ENCODE measurements at regions not wholly inside any gene's neighbourhood (a gene's known extent, or its start where the extent isn't known, plus 50 kb on each side); places are given as distances from the start of the nearest gene placed in this dataset.

DNA sequence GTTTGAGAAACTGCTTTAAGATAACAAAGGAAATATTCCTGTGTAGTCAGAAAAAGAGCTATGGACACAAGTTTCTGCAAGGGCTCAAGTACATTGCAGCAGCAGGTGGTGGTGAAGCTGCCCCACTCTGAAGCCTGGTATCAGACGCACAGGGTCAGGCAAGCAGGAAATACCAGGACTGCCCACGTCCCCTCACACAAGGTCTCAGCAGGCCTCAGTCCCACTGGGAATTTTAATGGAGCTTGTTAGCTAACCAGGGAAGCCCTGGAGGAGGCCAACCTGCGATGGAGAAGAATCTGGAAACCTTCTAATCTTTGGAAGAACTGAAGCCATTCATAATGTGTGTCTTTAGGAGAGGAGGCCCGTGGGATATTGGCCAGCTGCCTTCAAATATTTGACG, 168.3 kb downstream of the UXS1 start:
- Histone ChIP-seq H3K27ac (ENCODE audit: low read depth, low read length) (no peak overlapping the region), H3K9ac (ENCODE audit: low read length) (no peak overlapping the region), H3K36me3 (ENCODE audit: control insufficient read depth, insufficient read depth, low read length) (no peaks in the 10 kb centered on the region), H3K27me3 (ENCODE audit: control insufficient read depth, insufficient read depth, low read length) (no peaks in the 10 kb centered on the region), H3K4me3 (ENCODE audit: low read depth, low read length) (no peak overlapping the region), H3K9me3 (ENCODE audit: control insufficient read depth, insufficient read depth, low read depth, low read length) (no peaks in the 10 kb centered on the region), H3K4me1 (ENCODE audit: control insufficient read depth, insufficient read depth, low read length) (peaks cover 8% of the 10 kb centered on the region; the same call in 1 of the 2 replicates)

DNA sequence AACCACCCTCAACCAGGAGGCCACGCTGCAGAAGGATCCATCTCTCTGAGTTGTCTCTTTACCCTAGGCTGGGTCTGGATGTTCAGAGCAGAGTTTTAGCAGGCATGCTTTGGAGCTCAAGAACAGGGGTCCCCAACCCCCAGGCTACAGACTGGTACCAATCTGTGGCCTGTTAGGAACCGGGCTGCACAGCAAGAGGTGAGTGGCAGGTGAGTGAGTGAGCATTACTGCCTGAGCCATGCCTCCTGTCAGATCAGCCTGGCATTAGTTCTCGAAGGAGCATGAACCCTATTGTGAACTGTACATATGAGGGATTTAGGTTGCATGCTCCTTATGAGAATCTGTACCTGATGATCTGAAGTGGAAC, 172.5 kb downstream of the UXS1 start:
- Histone ChIP-seq H3K9ac (ENCODE audit: low read length) (no peak overlapping the region), H3K27me3 (ENCODE audit: control insufficient read depth, insufficient read depth, low read length) (no peaks in the 10 kb centered on the region), H3K4me1 (ENCODE audit: control insufficient read depth, insufficient read depth, low read length) (peaks cover 9% of the 10 kb centered on the region; the same call in 1 of the 2 replicates), H3K27ac (ENCODE audit: low read depth, low read length) (no peak overlapping the region), H3K36me3 (ENCODE audit: control insufficient read depth, insufficient read depth, low read length) (no peaks in the 10 kb centered on the region), H3K9me3 (ENCODE audit: control insufficient read depth, insufficient read depth, low read depth, low read length) (no peaks in the 10 kb centered on the region), H3K4me3 (ENCODE audit: low read depth, low read length) (no peak overlapping the region)

DNA sequence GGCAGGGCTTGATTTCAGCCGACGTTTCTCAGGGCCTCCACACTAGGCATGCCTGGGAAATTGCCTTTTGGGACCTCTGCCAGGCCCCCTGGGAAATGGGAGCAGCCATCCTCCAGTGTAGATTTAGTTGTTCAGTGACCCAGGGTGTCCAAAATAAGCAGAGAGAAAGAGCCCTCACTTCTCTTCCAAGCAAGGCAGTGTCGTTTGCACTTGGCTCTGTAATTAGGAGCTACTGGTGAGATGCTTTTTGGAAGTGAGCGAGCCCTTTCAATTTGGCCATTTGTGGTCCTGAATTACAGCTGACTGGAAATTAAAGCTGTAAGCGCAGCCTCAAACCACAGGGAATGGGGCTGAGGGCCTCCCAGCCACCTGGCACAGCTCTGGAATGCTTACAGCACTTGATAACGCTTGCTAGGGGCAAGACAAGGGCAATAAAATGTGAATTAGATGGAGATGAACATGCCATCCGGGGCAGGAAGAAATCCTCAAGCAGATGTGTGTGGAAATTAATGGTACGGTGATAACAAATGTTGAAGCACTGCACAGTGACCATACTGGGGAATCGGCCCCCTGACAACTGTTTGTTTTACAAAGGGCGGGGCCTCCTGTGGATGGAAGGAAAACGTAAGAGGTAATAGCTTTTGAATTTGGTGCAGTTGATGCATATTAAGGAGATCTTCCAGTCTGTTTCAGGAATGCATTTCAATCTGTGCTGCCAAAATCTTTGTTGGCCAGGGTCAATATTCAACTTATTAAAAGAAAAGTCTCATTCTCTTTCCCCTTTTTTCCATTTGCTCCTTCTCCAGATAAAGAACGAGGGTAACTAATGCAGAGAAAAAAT, 173.1 kb downstream of the UXS1 start:
- H3K4me1 ChIP-seq (ENCODE audit: control insufficient read depth, insufficient read depth, low read length) = peaks cover 9% of the 10 kb centered on the region; the same call in 1 of the 2 replicates
- no peak overlapping the region for H3K4me3 ChIP-seq (ENCODE audit: low read depth, low read length)
- H3K9me3 ChIP-seq (ENCODE audit: control insufficient read depth, insufficient read depth, low read depth, low read length) = no peaks in the 10 kb centered on the region
- H3K27ac ChIP-seq (ENCODE audit: low read depth, low read length) = no peak overlapping the region
- H3K36me3 ChIP-seq (ENCODE audit: control insufficient read depth, insufficient read depth, low read length) = no peaks in the 10 kb centered on the region
- H3K27me3 ChIP-seq (ENCODE audit: control insufficient read depth, insufficient read depth, low read length) = no peaks in the 10 kb centered on the region
- peak overlapping the region; percentile 19 for H3K9ac ChIP-seq (ENCODE audit: low read length)

DNA sequence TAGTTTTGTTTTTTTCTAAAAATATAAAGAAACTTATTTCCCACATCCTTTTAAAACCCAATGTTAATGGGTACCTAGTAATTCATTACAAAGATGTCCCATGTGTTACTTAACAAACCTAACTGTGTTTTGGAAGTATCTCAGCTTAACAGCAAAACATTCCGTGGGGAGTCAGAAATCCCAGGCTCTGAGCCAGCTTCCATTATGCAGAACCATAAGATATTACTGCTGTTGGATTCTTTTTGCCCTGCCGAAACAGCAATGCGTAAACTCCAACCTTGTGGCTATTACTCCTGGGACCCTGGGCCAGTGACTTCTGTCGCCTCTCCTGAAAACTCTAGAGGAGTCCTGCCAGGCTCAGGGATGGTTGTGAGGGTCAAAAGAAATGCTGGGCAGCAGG, 174.1 kb downstream of the UXS1 start:
- H3K27me3 ChIP-seq (ENCODE audit: control insufficient read depth, insufficient read depth, low read length) = no peaks in the 10 kb centered on the region

DNA sequence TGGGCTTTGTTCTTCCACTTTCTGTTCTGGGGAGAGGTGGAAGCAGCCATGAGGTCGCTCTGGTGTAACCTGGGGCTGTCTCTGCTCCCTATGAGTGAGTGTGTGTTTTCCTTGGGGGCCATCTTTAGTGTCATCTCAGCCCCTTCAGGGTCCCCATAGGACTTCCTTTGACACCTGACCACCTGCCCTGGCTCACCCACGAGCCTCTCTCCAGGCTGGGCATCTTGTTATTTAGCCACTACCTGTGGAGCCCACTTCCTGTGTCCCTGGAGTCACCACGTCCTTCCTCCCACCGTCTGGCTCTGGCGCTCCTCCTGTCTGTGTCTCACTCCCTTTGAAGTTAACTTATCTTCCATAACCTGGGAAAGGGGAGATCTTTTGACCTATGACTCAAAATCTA, 176.0 kb downstream of the UXS1 start:
- Histone ChIP-seq H3K4me3 (ENCODE audit: low read depth, low read length) (no peak overlapping the region), H3K4me1 (ENCODE audit: control insufficient read depth, insufficient read depth, low read length) (peaks cover 9% of the 10 kb centered on the region; the same call in 1 of the 2 replicates), H3K9me3 (ENCODE audit: control insufficient read depth, insufficient read depth, low read depth, low read length) (no peaks in the 10 kb centered on the region), H3K9ac (ENCODE audit: low read length) (no peak overlapping the region), H3K36me3 (ENCODE audit: control insufficient read depth, insufficient read depth, low read length) (no peaks in the 10 kb centered on the region), H3K27ac (ENCODE audit: low read depth, low read length) (no peak overlapping the region), H3K27me3 (ENCODE audit: control insufficient read depth, insufficient read depth, low read length) (no peaks in the 10 kb centered on the region)

More for the DNA sequence above, 174.1 kb downstream of the UXS1 start:
- Histone ChIP-seq H3K9me3 (ENCODE audit: control insufficient read depth, insufficient read depth, low read depth, low read length) (no peaks in the 10 kb centered on the region), H3K27ac (ENCODE audit: low read depth, low read length) (no peak overlapping the region), H3K36me3 (ENCODE audit: control insufficient read depth, insufficient read depth, low read length) (no peaks in the 10 kb centered on the region), H3K9ac (ENCODE audit: low read length) (no peak overlapping the region), H3K4me1 (ENCODE audit: control insufficient read depth, insufficient read depth, low read length) (peaks cover 9% of the 10 kb centered on the region; the same call in 1 of the 2 replicates), H3K4me3 (ENCODE audit: low read depth, low read length) (no peak overlapping the region)

GRCh38 chr2:106012591-106013347, 181.3 kb downstream of the UXS1 start:
- peaks cover 28% of the 10 kb centered on the region for H3K9me3 ChIP-seq (ENCODE audit: control insufficient read depth, insufficient read depth, low read depth, low read length)
- no peak overlapping the region for H3K4me3 ChIP-seq (ENCODE audit: low read depth, low read length)

DNA sequence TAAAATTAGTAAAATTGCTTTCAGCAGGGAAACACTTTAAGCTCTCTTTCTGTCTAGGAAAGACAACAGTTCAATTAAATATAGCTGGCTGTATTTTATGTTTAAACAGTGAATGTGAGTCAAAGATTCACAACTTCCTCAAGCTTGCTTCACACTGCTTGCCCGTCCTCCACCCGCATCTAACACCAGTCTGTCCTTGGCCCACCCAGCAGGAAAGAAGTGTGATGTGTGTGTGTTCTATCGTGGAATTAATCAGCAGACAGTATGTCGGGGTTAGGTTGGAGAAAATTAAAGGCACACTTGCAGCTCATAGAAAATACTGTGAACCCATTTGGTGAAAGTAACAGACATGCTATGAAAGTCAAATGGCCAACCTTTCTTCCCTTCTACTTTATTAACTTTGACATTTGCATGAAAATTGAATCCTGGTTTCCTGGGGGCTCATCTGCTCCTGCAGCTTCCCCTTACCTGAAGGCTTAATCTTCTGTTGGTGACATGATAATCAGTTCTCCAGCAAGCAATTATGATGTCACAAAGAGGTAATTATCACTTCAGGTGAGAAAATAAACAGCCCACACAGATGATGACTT, 182.0 kb downstream of the UXS1 start:
- Histone ChIP-seq H3K27me3 (ENCODE audit: control insufficient read depth, insufficient read depth, low read length) (no peaks in the 10 kb centered on the region), H3K9ac (ENCODE audit: low read length) (no peak overlapping the region), H3K36me3 (ENCODE audit: control insufficient read depth, insufficient read depth, low read length) (no peaks in the 10 kb centered on the region), H3K27ac (ENCODE audit: low read depth, low read length) (no peak overlapping the region), H3K4me1 (ENCODE audit: control insufficient read depth, insufficient read depth, low read length) (peaks cover 16% of the 10 kb centered on the region), H3K9me3 (ENCODE audit: control insufficient read depth, insufficient read depth, low read depth, low read length) (peaks cover 35% of the 10 kb centered on the region), H3K4me3 (ENCODE audit: low read depth, low read length) (no peak overlapping the region)

More at GRCh38 chr2:106012591-106013347, 181.3 kb downstream of the UXS1 start:
- Histone ChIP-seq H3K9ac (ENCODE audit: low read length) (no peak overlapping the region), H3K36me3 (ENCODE audit: control insufficient read depth, insufficient read depth, low read length) (no peaks in the 10 kb centered on the region), H3K4me1 (ENCODE audit: control insufficient read depth, insufficient read depth, low read length) (peaks cover 16% of the 10 kb centered on the region), H3K27me3 (ENCODE audit: control insufficient read depth, insufficient read depth, low read length) (no peaks in the 10 kb centered on the region), H3K27ac (ENCODE audit: low read depth, low read length) (no peak overlapping the region)

DNA sequence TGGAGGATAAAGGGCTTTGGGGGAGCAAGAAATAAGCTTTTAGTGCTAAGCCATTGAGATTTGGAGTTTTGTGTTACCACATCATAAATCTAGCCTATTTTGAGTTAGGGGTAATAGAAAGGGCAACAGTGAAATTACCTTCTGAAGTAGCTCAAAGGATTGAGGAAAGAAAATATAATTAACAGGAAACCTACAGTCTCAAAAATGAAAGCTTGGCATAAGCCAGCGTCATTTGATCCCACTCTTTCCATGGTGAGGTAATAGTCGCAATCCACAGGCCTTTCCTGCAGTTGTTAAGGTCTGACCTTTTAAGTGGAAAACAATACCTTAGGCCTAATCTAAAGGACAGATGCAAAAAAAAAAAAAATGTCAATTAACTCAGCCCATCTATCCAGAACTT, 182.7 kb downstream of the UXS1 start:
- Histone ChIP-seq H3K9me3 (ENCODE audit: control insufficient read depth, insufficient read depth, low read depth, low read length) (peaks cover 42% of the 10 kb centered on the region), H3K4me1 (ENCODE audit: control insufficient read depth, insufficient read depth, low read length) (peaks cover 16% of the 10 kb centered on the region), H3K27ac (ENCODE audit: low read depth, low read length) (no peak overlapping the region), H3K4me3 (ENCODE audit: low read depth, low read length) (no peak overlapping the region), H3K27me3 (ENCODE audit: control insufficient read depth, insufficient read depth, low read length) (no peaks in the 10 kb centered on the region), H3K9ac (ENCODE audit: low read length) (no peak overlapping the region), H3K36me3 (ENCODE audit: control insufficient read depth, insufficient read depth, low read length) (no peaks in the 10 kb centered on the region)

DNA sequence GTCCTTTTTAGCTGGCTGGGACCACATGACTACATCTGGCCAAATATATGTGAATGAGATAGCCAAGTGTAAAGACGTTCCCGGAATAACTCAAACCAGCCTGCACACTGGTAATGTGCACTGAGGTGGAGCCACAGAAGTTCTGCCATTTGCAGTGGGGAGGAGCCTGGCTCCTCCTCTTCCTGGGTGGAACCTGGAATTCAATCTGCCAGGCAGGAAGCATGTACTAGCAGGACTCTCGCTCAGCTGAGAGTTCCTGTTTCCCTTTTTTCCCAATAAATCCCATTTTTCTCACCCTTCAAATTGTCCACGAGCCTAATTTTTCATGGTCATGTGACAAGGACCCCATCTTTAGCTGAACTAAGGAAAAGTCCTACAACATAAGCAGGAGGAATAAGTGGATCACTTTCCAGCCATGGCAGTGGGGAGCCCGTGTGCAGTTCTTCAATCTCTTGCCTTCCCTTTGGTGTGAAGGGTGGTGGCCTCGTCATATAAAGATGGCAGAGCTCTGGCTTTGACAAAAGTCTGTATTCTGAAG, 183.2 kb downstream of the UXS1 start:
- Histone ChIP-seq H3K9ac (ENCODE audit: low read length) (no peak overlapping the region), H3K27ac (ENCODE audit: low read depth, low read length) (no peak overlapping the region), H3K4me3 (ENCODE audit: low read depth, low read length) (no peak overlapping the region), H3K4me1 (ENCODE audit: control insufficient read depth, insufficient read depth, low read length) (peaks cover 16% of the 10 kb centered on the region), H3K27me3 (ENCODE audit: control insufficient read depth, insufficient read depth, low read length) (no peaks in the 10 kb centered on the region), H3K9me3 (ENCODE audit: control insufficient read depth, insufficient read depth, low read depth, low read length) (peaks cover 47% of the 10 kb centered on the region), H3K36me3 (ENCODE audit: control insufficient read depth, insufficient read depth, low read length) (no peaks in the 10 kb centered on the region)

DNA sequence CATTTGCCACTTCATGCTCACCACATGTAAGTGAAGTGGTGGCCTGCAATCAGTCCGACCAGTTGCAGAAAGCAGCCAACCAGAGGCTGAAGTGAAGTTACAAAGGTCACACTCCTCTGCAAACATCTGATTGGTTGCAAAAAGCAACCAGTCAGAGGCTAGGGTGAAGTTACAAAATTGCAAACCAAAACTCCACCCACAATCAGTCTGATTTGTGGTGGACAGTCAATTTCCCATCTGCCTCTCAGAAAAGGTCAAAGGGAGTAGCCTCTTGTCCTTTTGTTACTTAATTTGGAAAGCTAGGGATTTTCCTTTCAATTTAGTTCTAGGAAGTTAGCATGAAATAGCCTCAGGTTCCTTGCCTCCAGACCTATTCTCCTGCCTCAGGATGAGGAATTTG, 185.0 kb downstream of the UXS1 start:
- peaks cover 59% of the 10 kb centered on the region for H3K9me3 ChIP-seq (ENCODE audit: control insufficient read depth, insufficient read depth, low read depth, low read length)

More for the DNA sequence above, 185.0 kb downstream of the UXS1 start:
- Histone ChIP-seq H3K36me3 (ENCODE audit: control insufficient read depth, insufficient read depth, low read length) (no peaks in the 10 kb centered on the region), H3K27ac (ENCODE audit: low read depth, low read length) (no peak overlapping the region), H3K4me1 (ENCODE audit: control insufficient read depth, insufficient read depth, low read length) (peaks cover 16% of the 10 kb centered on the region), H3K27me3 (ENCODE audit: control insufficient read depth, insufficient read depth, low read length) (no peaks in the 10 kb centered on the region), H3K9ac (ENCODE audit: low read length) (no peak overlapping the region), H3K4me3 (ENCODE audit: low read depth, low read length) (no peak overlapping the region)

All from HUES6 (cell line).